Urinary bladder (tissue), 3 donors: ENCODE measurements at regions not wholly inside any gene's neighbourhood (a gene's known extent, or its start where the extent isn't known, plus 50 kb on each side); places are given as distances from the start of the nearest gene placed in this dataset.
"Not testable (repeated sequence)": the region's sequence is repeated elsewhere in the genome, so short reads cannot be mapped to it uniquely, and the experiment has no call there.

ENCODE experiments used
- DNase-seq: peaks from one replicate; pipeline ENCODE4 v3.0.0-alpha.2; 2015; ENCODE audit errors: extremely low spot score
- H3K27ac ChIP-seq: one replicate; pipeline ENCODE4 v1.5.1; 2013; ENCODE audit warnings: low read depth, mild to moderate bottlenecking, moderate library complexity
- H3K36me3 ChIP-seq: one replicate; pipeline ENCODE4 v1.6.1; 2013; ENCODE audit warnings: mild to moderate bottlenecking, moderate library complexity; ENCODE audit not compliant: insufficient read depth
- H3K4me1 ChIP-seq: one replicate; pipeline ENCODE4 v1.6.1; 2013; ENCODE audit warnings: mild to moderate bottlenecking, moderate library complexity; ENCODE audit not compliant: insufficient read depth
- H3K4me3 ChIP-seq: one replicate; pipeline ENCODE4 v1.5.1; 2013; ENCODE audit warnings: low read depth, low read length
- WGBS: extraction: QIAGEN DNeasy Blood & Tissue Kit; methylation state at CpG from one replicate; pipeline ENCODE4 v1.1.7; 2013; 5-methylcytosine and 5-hydroxymethylcytosine counted together
- donor health status: healthy with polysubstance abuse.
- donor health status: healthy.

DNA sequence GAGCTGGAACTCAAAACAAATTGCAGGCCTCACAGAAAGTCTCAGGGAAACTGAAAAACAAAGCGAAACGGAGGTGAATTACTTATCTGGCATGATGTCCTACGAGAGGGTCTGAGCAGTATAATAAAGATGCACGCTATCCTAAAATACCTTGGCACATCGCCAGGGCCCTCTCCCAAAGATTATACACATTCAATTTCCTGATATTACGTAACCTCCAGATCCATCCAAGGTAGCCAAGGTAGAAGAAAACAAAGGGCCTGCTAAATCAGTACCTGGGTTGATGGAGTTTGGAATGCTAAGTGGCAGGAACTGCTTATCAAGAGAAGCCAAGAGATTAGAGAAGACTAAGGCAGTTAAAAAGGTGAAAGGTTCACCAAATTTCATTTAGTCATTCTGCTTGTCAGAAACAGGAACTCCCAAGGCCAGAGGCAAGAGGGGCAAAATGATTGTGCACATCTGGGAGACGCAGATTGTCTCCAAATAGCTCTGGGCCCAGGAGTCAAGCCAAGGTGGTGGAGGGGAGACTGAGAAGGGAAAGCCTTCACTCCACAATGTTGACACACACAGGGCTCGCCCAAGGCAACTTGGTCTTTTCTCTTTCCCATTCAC lies 236.8 kb upstream of the ATP5MC3 start:
- 67% methylated on average over 8 of the region's 8 CpGs for WGBS
- H3K4me3 ChIP-seq = no peak overlapping the region
- no peak overlapping the region for H3K27ac ChIP-seq
- no peaks in the 10 kb centered on the region for H3K36me3 ChIP-seq
- no peak for DNase-seq
- no peaks in the 10 kb centered on the region for H3K4me1 ChIP-seq

- Histone ChIP-seq H3K36me3 (no peaks in the 10 kb centered on the region), H3K4me1 (no peaks in the 10 kb centered on the region), H3K27ac (no peak overlapping the region), H3K4me3 (no peak overlapping the region)
- WGBS = 29% methylated on average over 3 of the region's 3 CpGs
- DNase-seq = no peak
Measured at GRCh38 chr2:175414882-175415487, 233.5 kb upstream of the ATP5MC3 start.

- Histone ChIP-seq H3K27ac (no peak overlapping the region), H3K36me3 (no peaks in the 10 kb centered on the region), H3K4me3 (no peak overlapping the region), H3K4me1 (no peaks in the 10 kb centered on the region)
- no peak for DNase-seq
- WGBS = 74% methylated on average over 5 of the region's 5 CpGs
Measured at GRCh38 chr2:175414191-175414881, 232.8 kb upstream of the ATP5MC3 start.

- not testable (repeated sequence) for H3K36me3 ChIP-seq, DNase-seq, H3K4me3 ChIP-seq, H3K27ac ChIP-seq, H3K4me1 ChIP-seq
- no CpG with 5 or more reads among the region's 1 CpG for WGBS
Measured at GRCh38 chr2:175410941-175411340, 229.4 kb upstream of the ATP5MC3 start.

GRCh38 chr2:175404839-175405238 lies 223.3 kb upstream of the ATP5MC3 start:
- no peaks in the 10 kb centered on the region for H3K36me3 ChIP-seq
- no peak overlapping the region for H3K4me3 ChIP-seq
- no peaks in the 10 kb centered on the region for H3K4me1 ChIP-seq
- H3K27ac ChIP-seq = no peak overlapping the region
- WGBS = 85% methylated on average over 1 of the region's 1 CpG
- DNase-seq = no peak

DNA sequence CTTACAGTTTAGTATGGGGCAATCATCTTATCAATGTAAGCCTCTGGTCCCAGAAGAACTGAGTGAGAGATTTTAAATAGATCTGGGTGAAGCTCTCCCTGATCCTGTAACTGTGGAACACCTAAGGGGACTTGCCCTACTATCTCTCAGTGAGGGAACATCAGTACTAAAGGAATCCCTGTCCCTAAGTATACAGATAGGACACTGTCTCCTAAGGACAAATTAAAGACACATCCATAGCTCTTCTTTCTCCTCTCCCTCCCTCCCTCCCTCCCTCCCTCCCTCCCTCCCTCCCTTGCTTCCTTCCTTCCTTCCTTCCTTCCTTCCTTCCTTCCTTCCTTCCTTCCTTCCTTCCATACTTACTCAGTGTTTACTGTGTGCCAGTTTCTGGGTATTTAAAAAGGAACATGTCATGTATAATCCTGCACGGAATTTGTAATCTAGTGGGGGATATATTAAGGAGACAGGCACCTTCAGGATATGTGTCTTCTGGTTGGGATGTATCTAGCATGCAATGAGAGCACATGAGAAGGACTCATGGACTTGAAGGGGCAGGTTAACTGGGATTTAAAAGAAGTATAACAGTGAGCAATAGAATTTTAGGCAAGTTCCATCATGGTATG lies 222.2 kb upstream of the ATP5MC3 start:
- no peak for DNase-seq
- no peaks in the 10 kb centered on the region for H3K4me1 ChIP-seq
- WGBS = 70% methylated on average over 1 of the region's 1 CpG

DNA sequence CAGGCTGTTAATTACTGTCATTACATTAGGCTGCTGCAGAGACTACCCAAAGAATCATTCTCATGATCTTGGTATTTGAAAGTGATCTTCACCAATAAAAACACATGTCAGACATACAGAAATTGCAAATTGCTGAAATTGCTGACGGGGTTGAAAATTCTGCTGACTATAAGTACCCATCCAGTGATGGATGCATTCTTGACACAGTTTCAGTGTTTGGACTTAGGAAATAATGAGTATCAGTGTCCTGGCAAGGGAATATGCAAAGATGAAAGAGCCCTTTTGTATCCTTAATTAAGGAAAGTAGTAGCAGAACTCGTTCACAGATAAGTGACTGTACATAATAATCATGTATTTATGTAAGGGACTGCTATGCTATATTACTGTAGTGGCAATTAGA lies 221.1 kb upstream of the ATP5MC3 start:
- DNase-seq = no peak
- Histone ChIP-seq H3K27ac (no peak overlapping the region), H3K36me3 (no peaks in the 10 kb centered on the region), H3K4me1 (no peaks in the 10 kb centered on the region), H3K4me3 (no peak overlapping the region)
- WGBS = 59% methylated on average over 2 of the region's 2 CpGs

More for the DNA sequence above, 222.2 kb upstream of the ATP5MC3 start:
- Histone ChIP-seq H3K4me3 (no peak overlapping the region), H3K27ac (no peak overlapping the region), H3K36me3 (no peaks in the 10 kb centered on the region)

DNA sequence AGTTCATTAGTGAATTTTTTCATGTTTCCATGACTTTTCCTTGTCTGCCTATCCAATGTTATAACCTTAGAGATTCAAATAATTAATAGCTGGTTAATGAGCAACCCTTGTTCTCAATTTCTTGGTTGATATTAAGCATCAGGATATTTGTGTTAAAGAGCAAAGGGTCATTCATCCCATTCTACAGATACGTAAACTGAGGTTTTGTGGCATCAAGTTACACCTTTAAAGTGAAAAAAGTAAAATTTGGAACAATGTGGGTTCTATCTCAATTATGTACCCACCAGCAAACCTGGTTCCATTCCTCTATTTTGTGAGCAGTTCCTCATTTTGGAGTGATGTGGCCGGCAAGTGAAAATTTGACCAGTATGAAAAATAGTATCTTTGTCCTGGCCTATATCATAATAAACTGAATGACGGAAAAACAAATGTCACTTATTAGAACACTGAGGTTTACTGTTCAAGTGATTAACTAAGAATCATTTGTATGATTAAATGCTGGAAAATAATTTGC lies 220.5 kb upstream of the ATP5MC3 start:
- WGBS = 90% methylated on average over 3 of the region's 3 CpGs

DNA sequence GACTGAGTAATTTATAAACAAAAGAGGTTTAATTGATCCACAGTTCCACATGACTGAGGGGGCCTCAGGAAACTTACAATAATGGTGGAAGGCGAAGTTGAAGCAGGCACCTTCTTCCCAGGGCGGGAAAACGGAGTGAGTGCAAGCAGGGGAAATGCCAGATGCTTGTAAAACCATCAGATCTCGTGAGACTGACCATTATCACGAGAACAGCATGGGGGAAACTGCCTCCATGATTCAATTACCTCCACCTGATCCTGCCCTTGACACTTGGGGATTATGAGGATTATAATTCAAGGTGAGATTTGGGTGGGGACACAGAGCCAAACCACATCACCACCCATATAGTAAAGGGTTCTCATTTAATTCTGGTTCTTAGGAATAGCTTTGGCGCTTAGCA lies 219.5 kb upstream of the ATP5MC3 start:
- Histone ChIP-seq H3K4me3 (no peak overlapping the region), H3K36me3 (no peaks in the 10 kb centered on the region), H3K27ac (no peak overlapping the region), H3K4me1 (no peaks in the 10 kb centered on the region)
- 67% methylated on average over 6 of the region's 6 CpGs for WGBS
- no peak for DNase-seq

More for the DNA sequence above, 220.5 kb upstream of the ATP5MC3 start:
- Histone ChIP-seq H3K27ac (no peak overlapping the region), H3K4me1 (no peaks in the 10 kb centered on the region), H3K36me3 (no peaks in the 10 kb centered on the region), H3K4me3 (no peak overlapping the region)
- DNase-seq = no peak

DNA sequence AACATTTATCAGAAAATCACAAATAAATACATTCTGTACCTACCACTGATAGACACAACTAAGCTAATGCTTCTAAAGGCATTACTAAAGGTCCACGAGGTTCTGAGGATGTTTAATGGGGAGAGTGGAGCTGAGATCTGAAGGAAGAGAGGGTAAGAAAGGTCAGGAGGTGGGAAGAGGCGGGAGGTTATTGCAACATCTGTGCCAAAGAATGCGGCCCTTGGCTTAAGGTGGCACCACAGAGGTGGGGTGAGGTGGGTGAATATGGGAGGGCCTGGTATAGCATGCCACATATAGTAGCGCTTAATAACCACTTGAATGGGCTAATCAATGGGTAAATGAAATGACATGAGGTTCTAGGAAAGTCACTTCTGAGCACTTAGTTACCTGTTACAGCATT lies 217.8 kb upstream of the ATP5MC3 start:
- 68% methylated on average over 4 of the region's 4 CpGs for WGBS
- no peaks in the 10 kb centered on the region for H3K36me3 ChIP-seq
- H3K27ac ChIP-seq = no peak overlapping the region
- no peaks in the 10 kb centered on the region for H3K4me1 ChIP-seq
- no peak for DNase-seq
- H3K4me3 ChIP-seq = no peak overlapping the region

GRCh38 chr2:175398848-175399247 lies 217.3 kb upstream of the ATP5MC3 start:
- H3K4me1 ChIP-seq = no peaks in the 10 kb centered on the region
- no peaks in the 10 kb centered on the region for H3K36me3 ChIP-seq
- 82% methylated on average over 6 of the region's 6 CpGs for WGBS
- DNase-seq = no peak
- H3K27ac ChIP-seq = no peak overlapping the region
- no peak overlapping the region for H3K4me3 ChIP-seq

DNA sequence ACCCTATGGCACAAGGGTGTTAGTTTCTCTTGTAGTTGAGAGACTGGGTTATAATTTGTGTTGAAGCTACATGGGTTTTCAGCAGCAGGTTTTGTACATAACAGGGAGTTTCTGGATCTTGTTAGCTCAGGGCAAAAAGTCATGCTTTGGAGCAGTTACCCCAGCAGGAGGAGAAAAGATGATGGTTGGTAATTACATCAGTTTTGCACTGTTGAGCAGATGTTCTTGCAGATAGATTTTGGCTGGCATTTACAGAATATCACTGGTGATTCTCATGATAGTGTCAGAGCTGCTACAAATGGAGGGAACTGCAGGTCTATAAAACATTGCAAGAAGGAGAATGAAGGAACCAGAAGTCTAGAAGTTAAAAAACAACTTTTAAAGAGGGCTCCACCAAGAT lies 215.2 kb upstream of the ATP5MC3 start:
- no peak overlapping the region for H3K27ac ChIP-seq
- no peak for DNase-seq
- H3K4me1 ChIP-seq = no peaks in the 10 kb centered on the region
- no peaks in the 10 kb centered on the region for H3K36me3 ChIP-seq
- no peak overlapping the region for H3K4me3 ChIP-seq

- no peak for DNase-seq
- Histone ChIP-seq H3K36me3 (no peaks in the 10 kb centered on the region), H3K4me3 (no peak overlapping the region), H3K27ac (no peak overlapping the region), H3K4me1 (no peaks in the 10 kb centered on the region)
- WGBS = 83% methylated on average over 1 of the region's 1 CpG
Measured at GRCh38 chr2:175393851-175394250, 212.3 kb upstream of the ATP5MC3 start.

DNA sequence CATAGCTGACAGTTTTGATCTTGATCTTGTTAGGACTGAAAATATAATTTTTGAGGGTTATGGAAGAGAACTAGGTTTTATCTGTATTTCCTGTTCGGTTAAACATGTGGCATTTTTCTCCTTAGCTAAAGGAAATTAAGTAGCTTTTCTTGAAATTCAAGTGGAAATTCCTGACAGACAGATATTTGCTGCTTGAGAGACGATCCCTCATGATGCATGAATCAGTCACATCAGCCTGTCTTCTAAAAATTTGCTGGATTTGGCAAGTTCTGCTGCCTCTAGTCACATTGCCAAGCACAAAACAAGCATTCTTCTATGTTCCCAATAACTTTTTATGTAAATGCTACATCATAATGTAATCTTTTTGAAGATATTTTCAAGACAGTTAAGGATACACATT lies 201.8 kb upstream of the ATP5MC3 start:
- no peaks in the 10 kb centered on the region for H3K4me1 ChIP-seq
- no peak overlapping the region for H3K4me3 ChIP-seq
- no peak overlapping the region for H3K27ac ChIP-seq
- DNase-seq = no peak
- no peaks in the 10 kb centered on the region for H3K36me3 ChIP-seq
- WGBS = 45% methylated on average over 2 of the region's 2 CpGs
